Fibroblast of the aortic adventitia (primary cell): ENCODE measurements at regions not wholly inside any gene's neighbourhood (a gene's known extent, or its start where the extent isn't known, plus 50 kb on each side); places are given as distances from the start of the nearest gene placed in this dataset.

Experiments used
- DNase-seq: peaks from one replicate; pipeline ENCODE4 v3.0.0-alpha.2; 2010; ENCODE audit warnings: low read depth
- H3K4me3 ChIP-seq: 2 replicates; pipeline ENCODE4 v1.5.1; 2011; ENCODE audit warnings: low read depth, mild to moderate bottlenecking, control low read depth, low read length, moderate library complexity
- TF ChIP-seq, protein P1 (sequence below): IDR thresholded peaks from 2 replicates; pipeline ENCODE4 v1.5.1; 2011; ENCODE audit warnings: mild to moderate bottlenecking, low read length, control low read depth, inconsistent platforms; ENCODE audit not compliant: insufficient read depth

DNA sequence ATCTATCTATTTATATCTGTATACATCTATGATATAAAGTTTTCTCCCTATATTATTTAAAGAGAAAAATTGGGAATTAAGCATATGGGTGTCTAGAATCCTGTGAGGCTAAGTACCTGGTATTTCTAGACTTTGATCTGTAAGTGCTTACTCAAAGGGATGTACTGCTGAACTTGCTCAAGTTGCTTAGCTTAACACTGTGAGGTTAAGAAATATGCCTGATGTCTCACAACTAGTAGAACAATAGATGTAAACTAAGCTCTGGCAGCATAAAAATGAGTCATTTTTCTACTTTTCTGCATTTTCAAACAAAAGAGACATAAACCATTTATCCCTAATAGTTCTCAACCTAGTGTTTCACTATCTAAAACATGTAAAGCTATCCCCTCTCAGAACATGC lies 744.4 kb upstream of the ANO3 start:
- DNase-seq = peak; percentile 38
- TF ChIP-seq, protein P1, sequence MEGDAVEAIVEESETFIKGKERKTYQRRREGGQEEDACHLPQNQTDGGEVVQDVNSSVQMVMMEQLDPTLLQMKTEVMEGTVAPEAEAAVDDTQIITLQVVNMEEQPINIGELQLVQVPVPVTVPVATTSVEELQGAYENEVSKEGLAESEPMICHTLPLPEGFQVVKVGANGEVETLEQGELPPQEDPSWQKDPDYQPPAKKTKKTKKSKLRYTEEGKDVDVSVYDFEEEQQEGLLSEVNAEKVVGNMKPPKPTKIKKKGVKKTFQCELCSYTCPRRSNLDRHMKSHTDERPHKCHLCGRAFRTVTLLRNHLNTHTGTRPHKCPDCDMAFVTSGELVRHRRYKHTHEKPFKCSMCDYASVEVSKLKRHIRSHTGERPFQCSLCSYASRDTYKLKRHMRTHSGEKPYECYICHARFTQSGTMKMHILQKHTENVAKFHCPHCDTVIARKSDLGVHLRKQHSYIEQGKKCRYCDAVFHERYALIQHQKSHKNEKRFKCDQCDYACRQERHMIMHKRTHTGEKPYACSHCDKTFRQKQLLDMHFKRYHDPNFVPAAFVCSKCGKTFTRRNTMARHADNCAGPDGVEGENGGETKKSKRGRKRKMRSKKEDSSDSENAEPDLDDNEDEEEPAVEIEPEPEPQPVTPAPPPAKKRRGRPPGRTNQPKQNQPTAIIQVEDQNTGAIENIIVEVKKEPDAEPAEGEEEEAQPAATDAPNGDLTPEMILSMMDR = no peak
- H3K4me3 ChIP-seq = no peak overlapping the region

DNA sequence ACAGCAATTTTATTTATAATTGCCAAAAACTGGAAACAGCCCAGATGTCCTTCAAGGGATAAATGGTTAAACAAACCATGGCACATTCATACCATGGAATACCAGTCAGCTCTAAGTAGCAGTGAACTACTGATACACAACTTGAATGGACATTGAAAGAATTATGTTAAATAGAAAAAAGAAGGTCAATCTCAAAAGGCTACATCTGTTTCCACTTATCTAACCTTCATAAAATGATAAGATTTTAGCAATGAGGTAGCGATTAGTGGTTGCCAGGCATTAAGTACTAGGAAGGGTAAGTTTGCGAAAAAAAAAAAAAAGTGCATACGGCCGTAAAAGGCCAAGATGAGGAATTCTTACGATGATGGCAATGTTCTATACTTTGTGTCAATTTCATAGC lies 738.7 kb upstream of the ANO3 start:
- TF ChIP-seq, protein P1 = no peak
- DNase-seq = no peak
- no peak overlapping the region for H3K4me3 ChIP-seq

DNA sequence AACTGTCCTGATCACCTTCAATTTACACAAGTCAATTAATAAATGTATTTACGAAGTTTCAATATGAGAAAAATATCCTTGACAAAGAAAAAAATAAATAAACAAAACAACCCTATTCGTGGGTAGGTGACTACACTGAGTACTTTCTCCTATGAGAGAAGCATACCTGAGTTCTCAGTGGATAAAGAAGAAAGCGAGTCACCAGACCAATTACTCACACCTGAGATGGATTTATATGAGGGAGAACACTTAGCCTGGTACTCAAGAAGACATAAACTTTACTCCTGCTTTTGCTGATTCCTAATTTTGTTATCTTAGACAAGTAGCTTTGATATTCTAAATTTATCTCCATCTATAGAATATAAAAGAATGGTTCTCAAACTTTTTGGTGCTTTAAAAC lies 735.2 kb upstream of the ANO3 start:
- TF ChIP-seq, protein P1 = no peak

GRCh38 chr11:25597696-25598095 lies 734.2 kb upstream of the ANO3 start:
- TF ChIP-seq, protein P1 = no peak
- no peak for DNase-seq
- no peak overlapping the region for H3K4me3 ChIP-seq

More for the DNA sequence above, 735.2 kb upstream of the ANO3 start:
- H3K4me3 ChIP-seq = no peak overlapping the region
- no peak for DNase-seq

DNA sequence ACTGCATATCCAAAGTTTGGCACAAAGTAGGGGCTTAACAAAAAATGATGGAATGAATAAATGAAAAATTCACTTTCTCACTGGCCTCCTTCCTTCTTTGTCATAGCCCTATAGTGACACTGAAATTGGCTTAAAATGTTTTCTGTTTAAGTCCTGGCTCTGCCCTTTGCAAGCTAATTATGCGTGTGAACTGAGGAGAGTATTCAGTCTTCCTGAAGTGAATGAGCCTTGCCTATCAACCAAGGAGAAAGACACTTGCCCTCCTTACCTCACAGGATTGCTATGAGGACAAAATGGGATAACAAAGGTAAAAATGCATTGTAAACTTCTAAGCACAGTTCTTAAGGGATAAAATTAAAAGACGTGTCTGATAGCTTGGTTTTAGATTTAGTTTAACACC lies 729.8 kb upstream of the ANO3 start:
- DNase-seq = no peak
- TF ChIP-seq, protein P1 = no peak
- H3K4me3 ChIP-seq = no peak overlapping the region

DNA sequence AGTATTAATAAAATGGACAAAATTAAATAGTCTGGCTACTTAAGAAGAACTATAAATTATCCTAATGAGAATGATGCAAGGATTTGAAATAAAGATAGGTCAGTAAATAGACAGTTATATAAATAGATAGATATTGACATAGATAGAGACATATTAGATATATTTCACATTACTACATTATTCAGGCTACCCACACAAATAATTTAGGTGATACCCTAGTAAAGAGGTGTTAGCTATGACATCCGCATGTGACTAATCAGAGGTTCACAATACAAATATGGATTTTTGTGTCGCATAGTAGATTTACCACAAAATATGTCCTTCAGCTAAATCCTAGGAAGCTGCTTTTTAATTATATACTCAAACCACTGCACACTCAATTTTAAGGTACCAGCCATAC lies 729.0 kb upstream of the ANO3 start:
- TF ChIP-seq, protein P1 = no peak

GRCh38 chr11:25612806-25613205 lies 719.1 kb upstream of the ANO3 start:
- no peak for DNase-seq
- H3K4me3 ChIP-seq = no peak overlapping the region
- TF ChIP-seq, protein P1 = no peak

More for the DNA sequence above, 729.0 kb upstream of the ANO3 start:
- no peak overlapping the region for H3K4me3 ChIP-seq
- DNase-seq = no peak
